ENCODE measurements at regions not wholly inside any gene's neighbourhood (a gene's known extent, or its start where the extent isn't known, plus 50 kb on each side); places are given as distances from the start of the nearest gene placed in this dataset.

DNA sequence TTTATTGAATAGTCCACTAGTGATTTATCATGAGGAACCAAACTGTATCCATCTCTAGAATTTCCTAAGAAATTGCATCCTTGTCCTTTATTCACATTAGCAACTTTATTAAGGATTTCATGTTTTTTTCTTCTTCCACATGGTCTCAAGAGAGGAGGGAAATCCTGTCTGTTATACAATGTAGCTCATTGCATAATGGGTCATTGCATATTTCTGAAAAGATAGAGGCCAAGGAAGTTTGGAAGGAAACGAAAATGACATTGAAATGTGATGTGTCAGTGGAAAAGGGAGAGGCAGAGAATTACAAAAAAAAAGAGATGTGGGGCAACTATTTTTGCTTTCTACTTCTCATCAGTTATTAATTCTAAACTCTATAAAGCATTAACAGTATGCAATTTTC, 353.1 kb downstream of the METTL15 start:
- no peak overlapping the region for H3K27ac Mint-ChIP-seq (ENCODE audit: unreplicated experiment)

DNA sequence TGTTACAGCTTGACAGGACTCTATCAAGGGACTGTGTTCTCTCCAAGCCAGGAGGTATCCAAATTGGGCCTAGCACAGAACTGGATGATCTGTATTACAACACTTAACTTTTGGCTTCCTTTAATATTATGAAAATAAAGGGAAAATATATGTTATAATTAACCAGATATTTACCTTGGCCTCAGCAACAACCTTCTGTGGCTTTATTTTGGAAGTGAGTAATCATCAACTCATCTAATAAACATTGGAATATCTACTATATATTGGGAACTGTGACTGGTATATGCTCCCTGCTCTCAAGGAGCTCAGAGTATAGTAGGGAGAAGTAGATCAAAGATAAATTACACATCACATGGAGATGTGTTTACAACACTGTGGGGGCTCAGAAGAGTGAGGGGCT, 352.2 kb downstream of the METTL15 start:
- peaks cover 2% of the 10 kb centered on the region for H3K4me1 Mint-ChIP-seq (ENCODE audit: low read depth)
- TF ChIP-seq, protein P1, sequence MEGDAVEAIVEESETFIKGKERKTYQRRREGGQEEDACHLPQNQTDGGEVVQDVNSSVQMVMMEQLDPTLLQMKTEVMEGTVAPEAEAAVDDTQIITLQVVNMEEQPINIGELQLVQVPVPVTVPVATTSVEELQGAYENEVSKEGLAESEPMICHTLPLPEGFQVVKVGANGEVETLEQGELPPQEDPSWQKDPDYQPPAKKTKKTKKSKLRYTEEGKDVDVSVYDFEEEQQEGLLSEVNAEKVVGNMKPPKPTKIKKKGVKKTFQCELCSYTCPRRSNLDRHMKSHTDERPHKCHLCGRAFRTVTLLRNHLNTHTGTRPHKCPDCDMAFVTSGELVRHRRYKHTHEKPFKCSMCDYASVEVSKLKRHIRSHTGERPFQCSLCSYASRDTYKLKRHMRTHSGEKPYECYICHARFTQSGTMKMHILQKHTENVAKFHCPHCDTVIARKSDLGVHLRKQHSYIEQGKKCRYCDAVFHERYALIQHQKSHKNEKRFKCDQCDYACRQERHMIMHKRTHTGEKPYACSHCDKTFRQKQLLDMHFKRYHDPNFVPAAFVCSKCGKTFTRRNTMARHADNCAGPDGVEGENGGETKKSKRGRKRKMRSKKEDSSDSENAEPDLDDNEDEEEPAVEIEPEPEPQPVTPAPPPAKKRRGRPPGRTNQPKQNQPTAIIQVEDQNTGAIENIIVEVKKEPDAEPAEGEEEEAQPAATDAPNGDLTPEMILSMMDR (IDR thresholded peaks at IDR 0.05), result no peak
- no peak for DNase-seq (ENCODE audit: low spot score)
- H3K4me3 Mint-ChIP-seq (ENCODE audit: unreplicated experiment), result no peak overlapping the region
- H3K27me3 Mint-ChIP-seq (ENCODE audit: low read depth), result no peaks in the 10 kb centered on the region
- peaks cover 4% of the 10 kb centered on the region for H3K9me3 Mint-ChIP-seq (ENCODE audit: low read depth)
- no peak overlapping the region for H3K27ac Mint-ChIP-seq (ENCODE audit: unreplicated experiment)
- no peaks in the 10 kb centered on the region for H3K36me3 Mint-ChIP-seq (ENCODE audit: low read depth)

More for the DNA sequence above, 353.1 kb downstream of the METTL15 start:
- Mint-ChIP-seq H3K27me3 (ENCODE audit: low read depth) (no peaks in the 10 kb centered on the region), H3K4me3 (ENCODE audit: unreplicated experiment) (no peak overlapping the region), H3K9me3 (ENCODE audit: low read depth) (peaks cover 4% of the 10 kb centered on the region), H3K36me3 (ENCODE audit: low read depth) (no peaks in the 10 kb centered on the region), H3K4me1 (ENCODE audit: low read depth) (peaks cover 2% of the 10 kb centered on the region)
- TF ChIP-seq, protein P1 (IDR thresholded peaks at IDR 0.05), result no peak
- DNase-seq (ENCODE audit: low spot score), result no peak

DNA sequence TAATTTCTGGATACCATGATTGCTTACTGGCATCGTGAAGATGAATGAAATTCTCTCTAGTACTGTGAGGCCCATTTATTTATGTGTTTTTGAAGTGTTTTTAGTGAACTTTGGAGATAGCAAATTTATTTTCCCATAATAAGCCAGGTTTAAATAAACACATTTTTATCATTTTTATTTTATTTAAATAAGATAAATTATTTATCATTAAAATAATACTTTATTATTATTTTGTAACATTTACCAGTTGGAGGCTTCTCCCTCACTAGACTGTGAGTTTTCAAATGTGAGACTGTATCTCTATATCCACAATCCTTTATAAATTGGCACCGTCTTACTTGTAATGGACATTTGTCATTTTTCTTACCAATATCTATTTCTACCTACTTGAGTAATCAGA, 351.7 kb downstream of the METTL15 start:
- no peaks in the 10 kb centered on the region for H3K36me3 Mint-ChIP-seq (ENCODE audit: low read depth)
- no peak for DNase-seq (ENCODE audit: low spot score)
- no peak overlapping the region for H3K27ac Mint-ChIP-seq (ENCODE audit: unreplicated experiment)
- peaks cover 2% of the 10 kb centered on the region for H3K4me1 Mint-ChIP-seq (ENCODE audit: low read depth)
- no peak overlapping the region for H3K4me3 Mint-ChIP-seq (ENCODE audit: unreplicated experiment)
- H3K9me3 Mint-ChIP-seq (ENCODE audit: low read depth), result peaks cover 4% of the 10 kb centered on the region
- no peaks in the 10 kb centered on the region for H3K27me3 Mint-ChIP-seq (ENCODE audit: low read depth)
- TF ChIP-seq, protein P1 (IDR thresholded peaks at IDR 0.05), result no peak

DNA sequence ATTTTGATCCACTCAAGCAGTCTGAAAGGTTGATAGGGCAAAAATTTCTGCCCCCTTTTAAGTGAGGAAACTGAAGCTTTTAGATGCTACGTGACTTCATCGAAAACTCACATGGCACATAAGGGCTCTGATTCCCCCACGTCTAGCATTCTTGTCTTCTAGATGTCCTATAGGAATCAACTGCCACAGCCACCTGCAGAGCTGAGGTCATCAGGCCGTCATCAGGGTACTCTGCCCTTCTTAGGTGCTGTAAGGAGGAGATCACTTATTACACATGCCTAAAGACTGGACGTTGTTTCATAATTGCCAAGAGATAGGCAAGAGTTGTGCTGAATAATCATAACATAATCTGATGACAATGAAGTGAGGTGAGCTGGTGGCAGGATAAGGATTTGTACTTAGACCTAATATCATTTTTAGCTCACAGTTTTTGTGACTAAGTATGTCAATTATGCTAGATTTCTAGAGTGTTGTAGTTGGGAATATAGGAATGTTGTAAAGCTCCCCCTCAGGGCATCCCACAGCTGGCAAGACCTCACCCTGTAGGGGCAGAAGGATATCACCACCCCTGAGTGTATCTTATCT, 349.4 kb downstream of the METTL15 start:
- Mint-ChIP-seq H3K27ac (ENCODE audit: unreplicated experiment) (no peak overlapping the region), H3K9me3 (ENCODE audit: low read depth) (peaks cover 4% of the 10 kb centered on the region), H3K27me3 (ENCODE audit: low read depth) (no peaks in the 10 kb centered on the region), H3K4me3 (ENCODE audit: unreplicated experiment) (no peak overlapping the region), H3K4me1 (ENCODE audit: low read depth) (no peaks in the 10 kb centered on the region), H3K36me3 (ENCODE audit: low read depth) (no peaks in the 10 kb centered on the region)
- TF ChIP-seq, protein P1 (IDR thresholded peaks at IDR 0.05), result no peak
- no peak for DNase-seq (ENCODE audit: low spot score)

DNA sequence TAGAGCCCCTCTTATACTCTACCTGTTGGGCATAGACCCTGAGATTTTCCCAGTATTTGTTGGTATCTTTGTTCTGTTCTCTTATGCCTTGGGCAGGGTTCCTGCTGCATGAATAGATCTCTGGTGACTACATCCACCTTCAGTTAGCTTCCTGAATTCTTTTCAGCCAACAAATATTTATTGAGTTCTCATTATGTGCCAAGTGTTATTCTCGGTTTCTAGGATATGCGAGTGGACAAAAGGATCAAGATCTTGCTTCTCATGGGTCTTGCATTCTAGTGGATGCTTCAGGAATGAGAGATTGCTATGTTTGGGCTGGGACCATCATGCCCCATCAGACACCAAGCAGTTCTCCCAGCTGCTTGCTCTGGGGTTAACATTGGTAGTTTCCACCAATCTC, 340.0 kb downstream of the METTL15 start:
- Mint-ChIP-seq H3K4me3 (ENCODE audit: unreplicated experiment) (no peak overlapping the region), H3K9me3 (ENCODE audit: low read depth) (no peaks in the 10 kb centered on the region), H3K27me3 (ENCODE audit: low read depth) (no peaks in the 10 kb centered on the region), H3K27ac (ENCODE audit: unreplicated experiment) (no peak overlapping the region), H3K4me1 (ENCODE audit: low read depth) (peaks cover 14% of the 10 kb centered on the region), H3K36me3 (ENCODE audit: low read depth) (no peaks in the 10 kb centered on the region)
- TF ChIP-seq, protein P1 (IDR thresholded peaks at IDR 0.05), result no peak
- DNase-seq (ENCODE audit: low spot score), result no peak

All from chondrocyte (in vitro differentiated cells).